T-cell (primary cell): ENCODE measurements at regions not wholly inside any gene's neighbourhood (a gene's known extent, or its start where the extent isn't known, plus 50 kb on each side); places are given as distances from the start of the nearest gene placed in this dataset.

Source experiments
- ATAC-seq, 4 experiments: fragments of 200-7000 bp in 3 of 4; fragments of 150-1000 bp in 1 of 4; cut with Tn5 transposase; replicated peaks in 1 of 4; 1 replicate in 3 of 4; 2 replicates in 1 of 4; pipeline ENCODE4 v1.10.0; 2021; ENCODE audit warnings: moderate library complexity in 3 of 4, mild to moderate bottlenecking in 2 of 4, moderate number of reproducible peaks in 1 of 4
- CTCF ChIA-PET, 2 donors: fragments of 300-600 bp; sonication (Branson Sonifier 250); formaldehyde crosslinking; loops; one replicate each; lab custom pipeline; 2022; ENCODE audit warnings: antibody characterized with exemption in 2 of 2; lab: Charles Lee
- POLR2A ChIA-PET, 2 donors: fragments of 300-600 bp; sonication (Branson Sonifier 250); formaldehyde crosslinking; loops; one replicate each; lab custom pipeline; 2022; ENCODE audit warnings: antibody characterized with exemption in 2 of 2; lab: Charles Lee
- DNase-seq, 35 experiments: peaks; one replicate each; pipeline versions ENCODE4 v3.0.0 to v3.0.0-alpha.2; 2013 to 2023
- H3K27ac ChIP-seq: one replicate; pipeline ENCODE4 v1.5.1; 2013; ENCODE audit warnings: low read length
- H3K27me3 ChIP-seq, 2 experiments: replicated peaks in 1 of 2; 1 replicate in 1 of 2; 2 replicates in 1 of 2; pipeline versions ENCODE4 v1.6.1 to v1.7.0; 2013; ENCODE audit warnings: low read length in 1 of 2, mixed read lengths in 1 of 2; ENCODE audit not compliant: control insufficient read depth in 2 of 2, insufficient read depth in 2 of 2; ENCODE audit errors: extremely low read depth in 1 of 2
- H3K36me3 ChIP-seq, 2 donors: 1 replicate in 1 of 2; 2 replicates in 1 of 2; pipeline versions ENCODE4 v1.6.1 to v1.7.0; 2013; ENCODE audit warnings: low read length in 1 of 2; ENCODE audit not compliant: control insufficient read depth in 2 of 2, insufficient read depth in 1 of 2; ENCODE audit errors: extremely low read depth in 1 of 2
- H3K4me1 ChIP-seq, 2 experiments: 1 replicate in 1 of 2; 2 replicates in 1 of 2; pipeline versions ENCODE4 v1.6.1 to v1.7.0; 2013; ENCODE audit warnings: low read length in 2 of 2, mixed read lengths in 1 of 2; ENCODE audit not compliant: insufficient read depth in 2 of 2, control insufficient read depth in 1 of 2; ENCODE audit errors: extremely low read depth in 1 of 2
- H3K4me3 ChIP-seq, 2 donors: 1 replicate in 1 of 2; 2 replicates in 1 of 2; pipeline versions ENCODE4 v1.5.1 to v1.7.0; 2013; ENCODE audit warnings: mild to moderate bottlenecking in 2 of 2, low read length in 1 of 2, moderate library complexity in 1 of 2; ENCODE audit not compliant: control insufficient read depth in 1 of 2; ENCODE audit errors: extremely low read depth in 1 of 2
- H3K9me3 ChIP-seq: 2 replicates; pipeline ENCODE4 v1.7.0; 2013
- H3K27ac Mint-ChIP-seq, 2 donors: one replicate each; pipeline ENCODE4 v1.8.0; 2020 to 2021; ENCODE audit warnings: mild to moderate bottlenecking in 2 of 2, mixed read lengths in 2 of 2
- H3K27me3 Mint-ChIP-seq, 2 donors: one replicate each; pipeline ENCODE4 v1.8.0; 2021 to 2022; ENCODE audit warnings: mixed read lengths in 2 of 2
- H3K36me3 Mint-ChIP-seq: one replicate; pipeline ENCODE4 v1.8.0; 2021; ENCODE audit warnings: mixed read lengths
- H3K4me1 Mint-ChIP-seq, 3 donors: one replicate each; pipeline ENCODE4 v1.8.0; 2020 to 2022; ENCODE audit warnings: mixed read lengths in 3 of 3, mild to moderate bottlenecking in 1 of 3
- H3K4me3 Mint-ChIP-seq, 3 donors: one replicate each; pipeline ENCODE4 v1.8.0; 2020 to 2022; ENCODE audit warnings: mild to moderate bottlenecking in 3 of 3, mixed read lengths in 3 of 3, moderate library complexity in 3 of 3
- H3K9me3 Mint-ChIP-seq, 3 donors: one replicate each; pipeline ENCODE4 v1.8.0; 2020 to 2022; ENCODE audit warnings: mixed read lengths in 3 of 3
- WGBS: methylation state at CpG from one replicate; pipeline ENCODE4 v1.1.5; 2013; ENCODE audit warnings: missing lambda C conversion rate; ENCODE audit not compliant: insufficient coverage; 5-methylcytosine and 5-hydroxymethylcytosine counted together

GRCh38 chr10:117461766-117462423, 80.7 kb upstream of the EMX2 start:
- peaks cover 14 to 24% of the 10 kb centered on the region in 2 donors for H3K27me3 Mint-ChIP-seq
- ATAC-seq (no peak), DNase-seq (no peak)
- 33% methylated on average over 1 of the region's 7 CpGs for WGBS
- no peaks in the 10 kb centered on the region for H3K4me1 Mint-ChIP-seq
- Histone ChIP-seq H3K4me3 (no peak overlapping the region), H3K9me3 (no peaks in the 10 kb centered on the region), H3K4me1 (no peaks in the 10 kb centered on the region), H3K36me3 (no peaks in the 10 kb centered on the region), H3K27me3 (peaks cover 0 to 23% of the 10 kb centered on the region in 2 experiments), H3K27ac (no peak overlapping the region)
- peaks cover 0 to 3% (median 0%) of the 10 kb centered on the region in 3 donors for H3K9me3 Mint-ChIP-seq
- H3K27ac Mint-ChIP-seq, result no peak overlapping the region
- H3K36me3 Mint-ChIP-seq, result no peaks in the 10 kb centered on the region
- no peak overlapping the region for H3K4me3 Mint-ChIP-seq
- POLR2A ChIA-PET, result no interaction called here
- CTCF ChIA-PET, result interaction anchor here (0.6 to 0.9 kb wide), 2 partner anchors 34 to 779 kb away, joined by 3 to 4 read pairs; no protein-coding TSS in a partner anchor

- H3K4me1 Mint-ChIP-seq, result no peaks in the 10 kb centered on the region
- peaks cover 0 to 3% (median 0%) of the 10 kb centered on the region in 3 donors for H3K9me3 Mint-ChIP-seq
- DNase-seq (no peak), ATAC-seq (no peak)
- no peak overlapping the region for H3K27ac ChIP-seq
- no peaks in the 10 kb centered on the region for H3K9me3 ChIP-seq
- H3K27ac Mint-ChIP-seq, result no peak overlapping the region
- H3K4me3 Mint-ChIP-seq, result no peak overlapping the region
- POLR2A ChIA-PET, result no interaction called here
- no peaks in the 10 kb centered on the region for H3K36me3 Mint-ChIP-seq
- H3K4me3 ChIP-seq, result no peak overlapping the region
- H3K27me3 Mint-ChIP-seq, result peaks cover 19 to 29% of the 10 kb centered on the region in 2 donors
- no peaks in the 10 kb centered on the region for H3K4me1 ChIP-seq
- CTCF ChIA-PET, result interaction anchor here (0.6 to 0.9 kb wide), 2 partner anchors 35 to 779 kb away, joined by 3 to 4 read pairs; no protein-coding TSS in a partner anchor
- 82% methylated on average over 3 of the region's 7 CpGs for WGBS
- H3K27me3 ChIP-seq, result peaks cover 0 to 26% of the 10 kb centered on the region in 2 experiments
- no peaks in the 10 kb centered on the region for H3K36me3 ChIP-seq
Measured at GRCh38 chr10:117460846-117461765, 81.4 kb upstream of the EMX2 start.

GRCh38 chr10:117458571-117458970, 83.3 kb upstream of the PDZD8 start:
- H3K27ac ChIP-seq, result no peak overlapping the region
- no peaks in the 10 kb centered on the region for H3K4me1 ChIP-seq
- POLR2A ChIA-PET, result no interaction called here
- Mint-ChIP-seq H3K27me3 (peaks cover 24 to 37% of the 10 kb centered on the region in 2 donors), H3K4me1 (no peaks in the 10 kb centered on the region), H3K4me3 (no peak overlapping the region), H3K9me3 (peaks cover 0 to 4% (median 0%) of the 10 kb centered on the region in 3 donors), H3K36me3 (no peaks in the 10 kb centered on the region), H3K27ac (no peak overlapping the region)
- no peaks in the 10 kb centered on the region for H3K36me3 ChIP-seq
- WGBS, result no CpG with 5 or more reads among the region's 4 CpGs
- CTCF ChIA-PET, result interaction anchor here in 1 of 2 donors (1.0 kb wide), 1 partner anchor 8 kb away, joined by 4 read pairs; no protein-coding TSS in a partner anchor
- DNase-seq (no peak), ATAC-seq (no peak)
- H3K9me3 ChIP-seq, result no peaks in the 10 kb centered on the region
- peaks cover 0 to 35% of the 10 kb centered on the region in 2 experiments for H3K27me3 ChIP-seq
- no peak overlapping the region for H3K4me3 ChIP-seq

GRCh38 chr10:117457932-117458331, 82.7 kb upstream of the PDZD8 start:
- H3K36me3 Mint-ChIP-seq, result no peaks in the 10 kb centered on the region
- CTCF ChIA-PET, result no interaction called here
- ATAC-seq (no peak), DNase-seq (no peak)
- Histone ChIP-seq H3K4me1 (no peaks in the 10 kb centered on the region), H3K27ac (no peak overlapping the region), H3K36me3 (no peaks in the 10 kb centered on the region), H3K9me3 (no peaks in the 10 kb centered on the region), H3K4me3 (no peak overlapping the region), H3K27me3 (peaks cover 0 to 35% of the 10 kb centered on the region in 2 experiments)
- POLR2A ChIA-PET, result no interaction called here
- H3K9me3 Mint-ChIP-seq, result peaks cover 0 to 7% (median 6%) of the 10 kb centered on the region in 3 donors
- 77% methylated on average over 4 of the region's 8 CpGs for WGBS
- no peaks in the 10 kb centered on the region for H3K4me1 Mint-ChIP-seq
- no peak overlapping the region for H3K27ac Mint-ChIP-seq
- H3K4me3 Mint-ChIP-seq, result no peak overlapping the region
- H3K27me3 Mint-ChIP-seq, result peaks cover 25 to 41% of the 10 kb centered on the region in 2 donors

GRCh38 chr10:117457071-117457810, 82.0 kb upstream of the PDZD8 start:
- H3K4me1 ChIP-seq, result no peaks in the 10 kb centered on the region
- no peak overlapping the region for H3K27ac ChIP-seq
- H3K36me3 ChIP-seq, result no peaks in the 10 kb centered on the region
- H3K4me3 ChIP-seq, result no peak overlapping the region
- no peaks in the 10 kb centered on the region for H3K9me3 ChIP-seq
- no peaks in the 10 kb centered on the region for H3K36me3 Mint-ChIP-seq
- WGBS, result 29% methylated on average over 7 of the region's 11 CpGs
- ChIA-PET CTCF (no interaction called here), POLR2A (no interaction called here)
- H3K4me1 Mint-ChIP-seq, result no peaks in the 10 kb centered on the region
- peaks cover 0 to 11% (median 9%) of the 10 kb centered on the region in 3 donors for H3K9me3 Mint-ChIP-seq
- peaks cover 25 to 40% of the 10 kb centered on the region in 2 donors for H3K27me3 Mint-ChIP-seq
- no peak for DNase-seq
- no peak for ATAC-seq
- H3K27ac Mint-ChIP-seq, result no peak overlapping the region
- no peak overlapping the region for H3K4me3 Mint-ChIP-seq
- H3K27me3 ChIP-seq, result peaks cover 0 to 35% of the 10 kb centered on the region in 2 experiments

GRCh38 chr10:117455346-117455745, 80.1 kb upstream of the PDZD8 start:
- ATAC-seq, result no peak
- DNase-seq, result no peak
- Mint-ChIP-seq H3K27ac (no peak overlapping the region), H3K4me1 (no peaks in the 10 kb centered on the region), H3K27me3 (peaks cover 25 to 48% of the 10 kb centered on the region in 2 donors), H3K36me3 (no peaks in the 10 kb centered on the region), H3K9me3 (peaks cover 0 to 11% (median 9%) of the 10 kb centered on the region in 3 donors), H3K4me3 (no peak overlapping the region)
- Histone ChIP-seq H3K27ac (no peak overlapping the region), H3K36me3 (no peaks in the 10 kb centered on the region), H3K4me3 (no peak overlapping the region), H3K27me3 (peaks cover 0 to 29% of the 10 kb centered on the region in 2 experiments), H3K4me1 (no peaks in the 10 kb centered on the region), H3K9me3 (no peaks in the 10 kb centered on the region)
- ChIA-PET CTCF (no interaction called here), POLR2A (no interaction called here)
- WGBS, result 67% methylated on average over 4 of the region's 5 CpGs
